ENCODE measurements at regions not wholly inside any gene's neighbourhood (a gene's known extent, or its start where the extent isn't known, plus 50 kb on each side); places are given as distances from the start of the nearest gene placed in this dataset.
"Not testable (repeated sequence)": the region's sequence is repeated elsewhere in the genome, so short reads cannot be mapped to it uniquely, and the experiment has no call there.

DNA sequence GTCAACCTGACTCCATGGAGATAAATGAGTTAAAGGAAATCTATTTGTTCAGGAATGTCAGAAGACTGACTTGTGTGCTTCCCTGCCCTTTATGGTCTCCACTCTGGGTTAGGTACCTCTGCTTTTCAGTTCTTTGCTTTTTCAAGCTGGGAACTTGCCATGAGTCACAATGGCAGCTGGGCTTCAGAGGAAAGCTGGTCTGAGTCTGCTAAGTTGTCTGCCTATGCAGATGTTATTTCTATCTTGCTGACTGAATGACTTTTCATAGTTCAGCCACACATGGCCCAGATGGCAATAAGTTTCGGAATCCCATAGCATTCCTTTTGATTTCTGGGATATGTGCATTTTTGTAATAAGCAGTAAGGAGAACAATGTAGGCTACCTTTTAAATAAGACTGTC lies 337.9 kb upstream of the FGF13 start:
- no peak for DNase-seq (ENCODE audit: low read depth in 2 of 2)

DNA sequence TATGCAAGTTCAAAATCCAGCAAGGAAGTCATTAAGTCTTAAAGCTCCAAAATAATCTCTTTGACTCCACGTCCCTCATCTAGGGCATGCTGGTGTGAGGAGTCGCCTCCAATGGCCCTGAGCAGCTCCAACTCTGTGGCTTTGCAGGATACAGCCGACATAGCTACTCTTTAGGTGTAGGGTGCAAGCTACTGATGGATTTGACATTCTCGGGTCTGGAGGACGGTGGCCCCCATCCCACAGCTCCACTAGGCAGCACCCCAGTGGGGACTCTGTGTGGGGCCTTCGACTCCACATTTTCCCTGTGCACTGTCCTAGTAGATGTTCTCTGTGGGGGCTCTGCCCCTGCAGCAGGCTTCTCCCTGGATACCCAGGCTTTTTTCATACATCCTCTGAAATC lies 333.2 kb upstream of the FGF13 start:
- DNase-seq (ENCODE audit: low read depth in 2 of 2), result no peak

DNA sequence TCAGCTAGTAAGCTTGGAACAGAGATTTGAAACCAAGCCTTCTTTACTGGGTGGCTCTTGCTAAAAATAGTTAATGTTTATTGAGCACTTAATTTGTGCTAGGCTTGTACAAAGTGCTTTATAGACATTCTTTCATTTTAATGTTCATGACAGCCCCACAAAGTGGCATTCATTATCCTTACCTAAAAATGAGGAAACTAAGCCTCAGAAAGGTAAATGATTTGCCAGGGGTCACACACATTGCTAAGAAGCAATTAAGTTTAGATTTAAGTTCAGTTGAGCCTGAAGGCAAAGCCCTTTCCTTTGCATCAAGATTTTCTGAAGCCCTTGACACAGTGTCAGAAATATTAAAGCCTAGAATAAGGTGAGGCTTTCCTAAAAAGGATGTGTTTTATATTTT lies 327.5 kb upstream of the FGF13 start:
- no peak for DNase-seq (ENCODE audit: low read depth in 2 of 2)

DNA sequence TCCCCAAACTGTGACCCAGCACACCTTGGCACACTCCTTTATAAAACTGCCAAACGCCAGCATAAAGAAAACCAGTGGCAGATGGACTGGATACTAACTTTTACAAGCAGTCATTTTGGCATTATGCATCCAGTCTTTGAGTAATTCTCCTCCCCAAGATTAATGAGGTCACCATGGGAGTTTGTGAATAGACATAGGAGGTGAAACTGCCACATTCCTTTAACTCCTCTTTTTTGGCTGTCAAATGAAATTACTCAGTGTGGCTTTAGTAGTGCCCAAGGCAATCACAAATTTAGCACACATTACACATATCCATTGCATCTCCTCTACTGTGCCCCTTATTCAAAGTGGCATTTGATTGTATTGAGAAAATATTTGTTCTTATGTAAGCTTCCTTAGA lies 315.3 kb upstream of the FGF13 start:
- no peak for DNase-seq (ENCODE audit: low read depth in 2 of 2)

DNA sequence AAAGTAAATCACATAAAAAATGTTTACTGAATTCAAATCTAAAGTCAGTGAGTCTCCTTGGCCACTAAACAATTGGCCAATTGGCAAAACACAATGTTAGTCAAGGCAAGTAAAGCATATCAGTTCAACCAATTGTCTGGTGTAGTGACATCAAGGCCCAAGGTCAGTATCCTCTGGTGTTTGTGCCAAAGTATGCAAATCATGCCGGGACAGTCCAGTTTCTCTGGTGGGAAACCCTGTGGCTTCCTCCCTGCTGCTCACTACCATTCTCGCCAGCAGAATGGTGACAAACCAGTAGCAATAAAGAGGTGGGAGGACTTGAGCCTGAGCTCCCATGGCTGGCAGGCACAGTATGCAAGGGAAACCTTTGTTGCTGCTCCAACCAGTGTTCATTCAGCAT lies 314.9 kb upstream of the FGF13 start:
- DNase-seq (ENCODE audit: low read depth in 2 of 2), result peak; percentile 44 to 65

DNA sequence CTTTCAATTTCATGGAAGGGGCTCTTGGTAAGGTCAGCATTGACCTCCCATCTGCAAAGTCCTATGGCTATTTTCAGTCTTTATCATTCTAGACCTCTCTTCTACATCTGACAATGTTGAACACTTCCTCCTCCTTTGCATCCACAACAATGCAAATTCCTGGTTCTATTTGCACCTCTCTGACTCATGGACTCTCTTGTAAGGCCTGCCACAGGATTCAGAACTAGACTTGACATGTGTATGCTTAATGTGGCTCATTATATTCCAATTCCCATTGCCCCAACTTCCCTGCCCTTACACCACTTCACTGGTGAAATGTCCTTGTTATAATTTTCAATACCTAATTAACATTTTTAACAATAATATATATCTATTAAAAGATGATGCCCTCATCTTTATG lies 314.3 kb upstream of the FGF13 start:
- no peak for DNase-seq (ENCODE audit: low read depth in 2 of 2)

DNA sequence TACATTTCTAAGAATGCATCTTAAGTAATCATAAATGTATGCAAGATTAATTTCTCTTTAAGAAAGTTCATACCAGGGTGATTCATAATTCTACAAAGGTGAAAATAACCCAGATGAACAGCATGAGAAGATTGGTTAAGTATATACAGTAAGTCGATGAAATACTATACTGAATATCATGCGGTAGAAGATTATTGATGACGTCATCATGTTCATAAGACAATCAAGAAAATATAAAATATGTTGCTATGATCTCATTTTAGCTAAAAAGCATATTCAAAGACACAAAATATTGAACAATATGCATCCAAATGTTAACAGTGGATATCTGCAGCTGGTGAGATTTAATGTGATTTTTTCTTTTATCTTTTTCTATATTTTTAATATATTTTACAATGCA lies 312.0 kb upstream of the FGF13 start:
- DNase-seq (ENCODE audit: low read depth in 2 of 2), result no peak

DNA sequence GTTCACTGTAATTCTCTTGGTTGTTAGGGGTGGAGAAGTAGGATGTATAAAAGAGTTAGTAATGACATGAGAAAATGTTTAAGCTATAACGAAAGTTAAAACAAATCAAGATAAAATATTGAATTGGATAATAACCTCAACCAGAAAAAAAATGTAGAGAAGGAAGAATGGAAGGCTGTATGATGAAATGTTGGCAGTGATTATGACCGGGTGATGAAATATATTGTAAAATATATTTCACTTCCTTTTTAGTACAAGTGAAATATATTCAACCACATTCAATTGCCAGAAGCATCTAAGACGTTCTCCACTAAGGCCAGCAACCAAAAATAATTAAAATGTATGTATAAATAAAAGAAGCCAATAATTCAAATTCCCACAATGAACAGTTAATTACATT lies 309.3 kb upstream of the FGF13 start:
- no peak for DNase-seq (ENCODE audit: low read depth in 2 of 2)

DNA sequence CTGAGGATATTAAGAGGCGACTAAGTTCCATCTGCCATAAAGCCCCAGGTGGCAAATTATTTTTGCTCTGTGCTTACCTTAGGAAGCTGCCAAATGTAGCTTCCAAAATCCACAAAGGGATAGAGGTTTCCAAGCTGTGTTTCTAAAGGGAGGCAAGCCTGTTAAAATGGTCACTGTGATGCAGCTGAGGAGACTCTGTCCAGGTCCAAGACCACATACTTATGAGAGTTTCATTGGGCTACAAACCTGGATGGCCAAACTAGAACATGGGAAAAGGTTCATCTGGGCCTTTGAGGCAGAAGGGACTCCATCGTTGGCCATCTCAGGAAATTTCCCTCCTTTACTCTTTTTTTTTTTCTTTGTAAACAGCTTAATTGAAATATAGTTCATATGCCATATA lies 306.9 kb upstream of the FGF13 start:
- DNase-seq (ENCODE audit: low read depth in 2 of 2), result no peak

DNA sequence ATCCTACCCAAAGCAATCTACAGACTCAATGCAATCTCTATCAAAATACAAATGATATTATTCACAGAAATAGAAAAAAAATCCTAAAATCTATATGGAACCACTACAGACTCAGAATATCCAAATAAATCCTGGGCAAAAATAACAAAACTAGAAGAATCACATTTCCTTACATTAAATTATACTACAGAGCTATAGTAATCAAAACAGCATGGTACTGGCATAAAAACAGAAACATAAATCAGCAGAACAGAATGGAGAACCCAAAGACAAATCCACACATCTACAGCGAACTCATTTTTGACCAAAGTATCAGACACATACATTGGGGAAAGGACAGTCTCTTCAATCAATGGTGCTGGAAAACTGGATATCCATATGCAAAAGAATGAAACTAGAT lies 304.1 kb upstream of the FGF13 start:
- DNase-seq (ENCODE audit: low read depth in 2 of 2), result no peak

DNA sequence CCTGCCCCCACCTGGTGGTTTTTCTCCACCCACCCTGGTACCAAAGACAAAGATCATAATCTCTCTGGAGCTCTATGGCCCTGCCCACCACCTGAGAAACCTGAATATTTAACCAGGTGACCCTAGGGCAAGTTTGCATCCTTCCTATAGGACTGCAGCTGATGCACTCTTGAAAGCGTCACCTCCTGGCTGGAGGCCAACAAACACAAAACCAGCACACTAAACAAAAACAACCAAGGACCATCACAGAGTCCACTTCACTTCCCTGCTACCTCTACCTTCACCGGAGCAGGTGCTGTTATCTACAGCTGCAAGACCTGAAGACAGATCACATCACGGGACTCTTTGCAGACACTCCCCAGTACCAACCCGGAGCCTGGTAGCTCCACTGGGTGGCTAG lies 296.7 kb upstream of the FGF13 start:
- DNase-seq (ENCODE audit: low read depth in 2 of 2), result peak in 1 of 2 donors; percentile 2

DNA sequence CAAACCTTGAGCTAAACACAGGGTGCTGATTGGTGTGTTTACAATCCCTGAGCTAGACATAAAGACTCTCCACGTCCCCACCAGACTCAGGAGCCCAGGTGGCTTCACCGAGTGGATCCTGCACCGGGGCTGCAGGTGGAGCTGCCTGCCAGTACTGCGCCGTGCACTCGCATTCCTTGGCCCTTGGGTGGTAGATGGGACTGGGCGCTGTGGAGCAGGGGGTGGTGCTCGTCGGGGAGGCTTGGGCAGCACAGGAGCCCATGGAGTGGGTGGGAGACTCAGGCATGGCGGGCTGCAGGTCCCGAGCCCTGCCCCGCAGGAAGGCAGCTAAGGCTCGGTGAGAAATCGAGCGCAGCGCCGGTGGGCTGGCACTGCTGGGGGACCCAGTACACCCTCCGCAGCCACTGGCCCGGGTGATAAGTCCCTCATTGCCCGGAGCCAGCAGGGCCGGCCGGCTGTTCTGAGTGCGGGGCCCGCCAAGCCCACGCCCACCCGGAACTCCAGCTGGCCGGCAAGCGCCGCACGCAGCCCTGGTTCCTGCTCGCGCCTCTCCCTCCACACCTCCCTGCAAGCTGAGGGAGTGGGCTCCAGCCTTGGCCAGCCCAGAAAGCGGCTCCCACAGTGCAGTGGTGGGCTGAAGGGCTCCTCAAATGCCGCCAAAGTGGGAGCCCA lies 292.5 kb upstream of the FGF13 start:
- not testable (repeated sequence) for DNase-seq (ENCODE audit: low read depth in 2 of 2)

DNA sequence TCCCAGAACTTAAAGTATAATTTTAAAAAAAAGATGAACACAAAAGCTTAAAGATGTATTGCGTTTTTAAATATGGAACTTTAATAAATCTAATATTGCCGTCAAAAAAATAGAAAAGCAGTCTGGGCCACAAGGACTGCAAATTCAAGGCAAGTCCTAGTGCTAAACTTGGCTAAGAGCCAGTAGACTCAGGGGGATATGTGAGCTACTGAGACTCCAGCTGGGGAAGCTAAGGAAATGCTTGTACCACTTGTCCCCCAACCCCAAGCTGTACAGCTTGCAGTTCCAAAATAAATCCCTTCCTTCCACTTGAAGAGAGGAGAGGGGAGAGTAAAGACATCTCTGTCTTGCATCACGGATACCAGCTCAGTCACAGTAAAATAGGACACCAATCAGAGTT lies 290.8 kb upstream of the FGF13 start:
- DNase-seq (ENCODE audit: low read depth in 2 of 2), result no peak

DNA sequence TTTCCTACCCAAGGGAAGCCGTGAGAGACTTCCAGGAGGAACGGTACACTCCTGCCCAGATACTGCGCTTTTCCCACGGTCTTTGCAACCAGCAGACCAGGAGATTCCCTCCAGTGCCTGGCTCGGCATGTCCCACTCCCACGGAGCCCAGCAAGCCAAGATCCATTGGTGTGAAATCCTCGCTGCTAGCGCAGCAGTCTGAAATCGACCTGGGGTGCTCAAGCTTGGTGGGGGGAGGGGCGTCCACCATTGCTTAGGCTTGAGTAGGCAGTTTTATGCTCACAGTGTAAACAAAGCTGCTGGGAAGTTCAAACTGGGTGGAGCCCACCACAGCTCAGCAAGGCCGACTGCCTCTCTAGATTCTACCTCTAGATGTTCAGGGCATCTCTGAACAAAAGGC lies 284.8 kb upstream of the FGF13 start:
- no peak for DNase-seq (ENCODE audit: low read depth in 2 of 2)

DNA sequence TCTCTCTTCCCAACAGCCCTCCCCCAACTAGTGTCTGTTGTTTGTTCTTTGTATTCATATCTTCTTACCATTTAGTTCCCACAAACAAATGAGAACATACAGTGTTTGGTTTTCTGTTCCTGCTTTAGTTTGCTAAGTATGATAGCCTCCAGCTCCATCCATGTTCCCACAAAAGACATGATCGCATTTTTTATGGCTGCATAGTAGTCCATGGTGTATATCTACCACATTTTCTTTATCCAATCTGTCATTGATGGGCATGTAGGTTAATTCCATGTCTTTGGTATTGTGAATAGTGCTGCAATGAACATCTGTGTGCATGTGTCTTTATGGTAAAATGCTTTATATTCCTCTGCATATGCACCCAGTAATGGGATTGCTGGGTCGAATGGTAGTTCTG lies 283.9 kb upstream of the FGF13 start:
- DNase-seq (ENCODE audit: low read depth in 2 of 2), result no peak

DNA sequence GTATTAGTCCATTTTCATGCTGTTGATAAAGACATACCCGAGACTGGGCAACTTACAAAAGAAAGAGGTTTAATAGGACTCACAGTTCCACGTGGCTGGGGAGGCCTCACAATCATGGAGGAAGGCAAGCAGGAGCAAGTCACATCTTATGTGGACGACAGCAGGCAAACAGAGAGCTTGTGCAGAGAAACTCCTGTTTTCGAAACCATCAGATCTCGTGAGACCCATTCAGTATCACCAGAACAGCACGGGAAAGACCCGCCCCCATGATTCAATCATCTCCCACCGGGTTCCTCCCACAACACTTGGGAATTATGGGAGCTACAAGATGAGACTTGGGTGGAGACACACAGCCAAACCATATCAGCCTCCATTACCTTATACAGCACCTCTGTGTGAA lies 278.9 kb upstream of the FGF13 start:
- DNase-seq (ENCODE audit: low read depth in 2 of 2), result not testable (repeated sequence)

DNA sequence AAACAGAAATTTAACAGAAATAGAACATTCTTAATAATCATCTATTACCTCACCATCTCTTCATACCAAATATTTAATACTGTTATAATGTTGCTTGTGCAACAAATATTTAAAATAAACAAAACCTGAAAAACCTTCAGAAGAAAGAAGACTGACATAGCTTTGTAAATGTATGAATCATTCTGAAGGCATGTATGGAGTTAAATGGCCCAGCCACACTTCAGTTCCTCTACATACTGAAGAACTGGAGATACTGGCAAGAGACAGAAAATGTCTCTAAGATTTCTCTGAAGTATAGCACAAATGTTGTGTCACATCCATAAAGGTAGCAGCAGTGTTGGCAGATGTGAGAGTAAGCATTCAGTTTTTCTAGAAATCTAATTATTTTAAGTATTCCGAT lies 275.3 kb upstream of the FGF13 start:
- DNase-seq (ENCODE audit: low read depth in 2 of 2), result peak in 1 of 2 donors; percentile 1

DNA sequence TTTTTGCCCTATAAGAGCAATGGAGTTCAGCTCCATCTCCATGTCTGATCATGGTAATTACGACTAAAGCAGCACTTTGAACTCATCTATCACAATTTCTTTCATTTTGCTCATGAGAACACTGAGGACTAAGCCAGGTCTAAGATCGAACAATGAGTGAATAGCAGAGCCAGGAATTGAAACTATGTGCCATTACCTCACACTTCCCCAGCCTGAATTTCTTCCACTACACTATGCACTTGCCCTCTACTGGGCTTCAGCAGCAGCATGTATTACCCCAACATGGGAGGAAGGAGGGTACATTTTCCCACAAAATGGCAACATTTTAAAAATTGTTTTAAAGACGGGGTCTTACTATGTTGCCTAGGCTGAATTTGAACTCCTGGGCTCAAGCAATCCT lies 274.7 kb upstream of the FGF13 start:
- peak; percentile 8 to 30 for DNase-seq (ENCODE audit: low read depth in 2 of 2)

DNA sequence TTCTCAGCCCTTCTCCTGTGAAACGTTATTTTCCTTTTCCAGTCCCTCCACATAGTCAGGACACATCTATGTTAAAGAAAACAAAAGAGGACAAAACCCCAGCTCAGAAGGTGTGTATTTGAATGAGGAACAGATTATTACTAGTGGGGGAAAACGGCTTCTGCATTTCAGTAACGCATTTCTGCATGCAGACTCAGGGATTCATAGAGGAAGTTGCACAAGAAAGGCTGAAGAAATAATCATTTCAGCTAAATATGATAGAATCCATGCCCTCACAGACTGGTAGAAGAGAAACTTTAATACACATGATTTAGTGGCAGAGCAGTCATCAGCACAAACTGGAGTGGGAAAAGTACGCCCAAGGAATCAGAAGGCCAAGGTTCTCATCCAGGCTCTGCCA lies 270.8 kb upstream of the FGF13 start:
- DNase-seq (ENCODE audit: low read depth in 2 of 2), result no peak

DNA sequence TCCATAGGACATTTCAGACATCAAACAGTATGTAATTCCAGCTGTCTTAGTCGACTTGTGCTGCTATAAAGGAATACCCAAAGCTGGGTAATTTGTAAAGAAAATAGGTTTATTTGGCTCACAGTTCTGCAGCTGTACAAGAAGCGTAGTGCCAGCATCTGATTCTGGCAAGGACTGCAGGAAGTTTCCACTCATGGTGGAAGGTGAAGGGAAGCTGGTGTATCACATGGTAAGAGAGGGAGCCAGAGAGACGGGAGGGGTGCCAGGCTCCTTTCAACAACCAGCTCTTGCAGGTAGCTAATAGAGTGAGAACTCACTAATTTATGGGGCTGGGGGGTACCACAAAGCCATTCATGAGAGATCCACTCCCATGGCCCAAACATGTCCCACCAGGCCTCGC lies 253.0 kb upstream of the FGF13 start:
- peak; percentile 16 to 60 for DNase-seq (ENCODE audit: low read depth in 2 of 2)

DNA sequence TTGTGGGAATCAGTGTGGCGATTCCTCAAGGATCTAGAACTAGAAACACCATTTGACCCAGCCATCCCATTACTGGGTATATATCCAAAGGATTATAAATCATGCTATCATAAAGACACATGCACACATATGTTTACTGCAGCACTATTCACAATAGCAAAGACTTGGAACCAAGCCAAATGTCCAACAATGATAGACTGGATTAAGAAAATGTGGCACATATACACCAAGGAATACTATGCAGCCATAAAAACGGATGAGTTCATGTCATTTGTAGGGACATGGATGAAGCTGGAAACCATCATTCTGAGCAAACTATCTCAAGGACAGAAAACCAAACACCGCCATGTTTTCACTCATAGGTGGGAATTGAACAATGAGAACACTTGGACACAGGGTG lies 250.9 kb upstream of the FGF13 start:
- not testable (repeated sequence) for DNase-seq (ENCODE audit: low read depth in 2 of 2)

DNA sequence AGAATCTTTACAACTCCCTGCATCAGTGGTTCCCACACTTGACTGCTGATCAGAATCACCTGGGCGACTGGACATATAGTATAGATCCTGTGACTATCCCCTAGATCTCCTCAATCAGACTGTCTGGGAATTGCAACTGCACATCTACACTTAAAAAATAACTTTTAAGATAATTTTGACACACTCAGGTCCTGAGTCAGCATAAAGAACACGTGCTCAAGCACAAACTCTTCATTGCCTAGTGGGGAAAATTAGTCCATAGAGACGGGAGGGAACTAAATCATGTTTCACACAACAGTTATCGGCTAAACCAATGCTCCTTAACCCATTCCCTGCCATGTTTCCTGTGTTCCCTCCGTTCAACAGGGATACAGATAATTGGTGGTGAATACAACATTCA lies 243.5 kb upstream of the FGF13 start:
- DNase-seq (ENCODE audit: low read depth in 2 of 2), result no peak

DNA sequence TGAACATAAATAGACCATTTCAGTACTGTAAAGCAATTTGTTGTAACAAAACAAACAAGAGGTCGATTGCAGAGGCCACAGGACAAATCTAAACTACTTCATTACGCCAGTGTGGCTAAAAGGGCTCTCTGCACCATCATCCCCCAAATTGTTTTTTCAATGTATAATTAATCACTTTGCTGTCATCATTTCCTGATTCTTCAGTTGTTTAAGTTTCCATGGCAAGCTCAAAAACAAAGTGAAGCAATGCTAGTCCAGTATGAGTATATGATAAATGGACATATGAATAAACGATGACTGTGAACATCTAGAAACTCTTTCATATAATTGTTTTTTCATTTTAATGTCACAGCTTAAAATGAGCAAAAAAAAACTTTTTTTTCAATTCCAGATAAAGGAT lies 235.4 kb upstream of the FGF13 start:
- peak; percentile 12 to 22 for DNase-seq (ENCODE audit: low read depth in 2 of 2)

DNA sequence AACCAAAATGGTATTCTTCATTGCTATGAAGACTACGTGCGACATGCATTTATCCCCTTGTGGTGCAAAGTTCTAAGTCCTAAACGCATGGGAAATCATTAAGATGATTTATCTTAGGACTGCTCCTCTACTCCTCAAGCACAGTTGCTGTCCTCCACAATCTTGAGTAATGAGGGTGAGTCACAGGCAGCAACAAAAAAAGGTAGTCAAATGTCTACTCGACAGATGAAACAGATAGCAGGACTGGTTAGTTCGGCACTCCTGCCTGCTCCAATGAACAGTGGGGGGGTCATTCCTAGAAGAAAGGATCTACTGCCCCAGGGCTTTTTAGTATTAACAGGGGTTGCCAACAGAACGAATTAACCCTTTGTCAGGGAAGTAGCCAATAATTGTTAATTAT lies 233.7 kb upstream of the FGF13 start:
- no peak for DNase-seq (ENCODE audit: low read depth in 2 of 2)
